CD8-positive, alpha-beta memory T cell (primary cell): ENCODE measurements at regions not wholly inside any gene's neighbourhood (a gene's known extent, or its start where the extent isn't known, plus 50 kb on each side); places are given as distances from the start of the nearest gene placed in this dataset.
"Not testable (repeated sequence)": the region's sequence is repeated elsewhere in the genome, so short reads cannot be mapped to it uniquely, and the experiment has no call there.

Experiments
- CTCF ChIA-PET: fragments of 350-600 bp; sonication (Branson Sonifier 250); formaldehyde crosslinking; loops from one replicate; lab custom pipeline; 2021; ENCODE audit warnings: antibody characterized with exemption; lab: Charles Lee
- POLR2A ChIA-PET: fragments of 350-600 bp; sonication (Branson Sonifier 250); formaldehyde crosslinking; loops from one replicate; lab custom pipeline; 2021; ENCODE audit warnings: antibody characterized with exemption; lab: Charles Lee
- DNase-seq, 5 donors: peaks; one replicate each; pipeline versions ENCODE4 v3.0.0 to v3.0.0-alpha.2; 2020 to 2022; ENCODE audit warnings: mixed read lengths in 1 of 5
- H3K27ac ChIP-seq: one replicate; pipeline ENCODE4 v1.7.0; 2013; ENCODE audit warnings: low read depth, mild to moderate bottlenecking, low read length, moderate library complexity
- H3K27me3 ChIP-seq: 2 replicates; pipeline ENCODE4 v1.7.0; 2013; ENCODE audit warnings: low read length, mild to moderate bottlenecking; ENCODE audit not compliant: insufficient read depth, poor library complexity, severe bottlenecking
- H3K36me3 ChIP-seq: 2 replicates; pipeline ENCODE4 v1.7.0; 2013; ENCODE audit warnings: mild to moderate bottlenecking, low read length, moderate library complexity; ENCODE audit not compliant: insufficient read depth
- H3K4me1 ChIP-seq: 2 replicates; pipeline ENCODE4 v1.7.0; 2013; ENCODE audit warnings: mild to moderate bottlenecking, low read length, moderate library complexity; ENCODE audit not compliant: insufficient read depth
- H3K4me3 ChIP-seq: 2 replicates; pipeline ENCODE4 v1.7.0; 2013; ENCODE audit warnings: mild to moderate bottlenecking, low read length
- H3K9me3 ChIP-seq: 2 replicates; pipeline ENCODE4 v1.7.0; 2013; ENCODE audit warnings: mild to moderate bottlenecking, low read length
- H3K27ac Mint-ChIP-seq, 8 donors: one replicate each; pipeline ENCODE4 v1.8.0; 2020 to 2021; ENCODE audit warnings: mixed read lengths in 8 of 8, mild to moderate bottlenecking in 6 of 8, inconsistent platforms in 3 of 8, moderate library complexity in 3 of 8
- H3K27me3 Mint-ChIP-seq, 2 donors: one replicate each; pipeline ENCODE4 v1.8.0; 2020 to 2021; ENCODE audit warnings: mixed read lengths in 2 of 2, mild to moderate bottlenecking in 1 of 2, moderate library complexity in 1 of 2
- H3K36me3 Mint-ChIP-seq, 3 donors: one replicate each; pipeline ENCODE4 v1.8.0; 2020 to 2021; ENCODE audit warnings: mixed read lengths in 3 of 3, inconsistent platforms in 1 of 3, mild to moderate bottlenecking in 1 of 3
- H3K4me1 Mint-ChIP-seq, 3 donors: one replicate each; pipeline ENCODE4 v1.8.0; 2020 to 2021; ENCODE audit warnings: mixed read lengths in 3 of 3, inconsistent platforms in 1 of 3, mild to moderate bottlenecking in 1 of 3
- H3K4me3 Mint-ChIP-seq, 7 donors: one replicate each; pipeline ENCODE4 v1.8.0; 2020 to 2021; ENCODE audit warnings: mixed read lengths in 7 of 7, mild to moderate bottlenecking in 6 of 7, moderate library complexity in 4 of 7, inconsistent platforms in 2 of 7
- H3K9me3 Mint-ChIP-seq, 5 donors: one replicate each; pipeline ENCODE4 v1.8.0; 2020 to 2022; ENCODE audit warnings: mixed read lengths in 5 of 5, mild to moderate bottlenecking in 3 of 5, moderate library complexity in 2 of 5, inconsistent platforms in 1 of 5

DNA sequence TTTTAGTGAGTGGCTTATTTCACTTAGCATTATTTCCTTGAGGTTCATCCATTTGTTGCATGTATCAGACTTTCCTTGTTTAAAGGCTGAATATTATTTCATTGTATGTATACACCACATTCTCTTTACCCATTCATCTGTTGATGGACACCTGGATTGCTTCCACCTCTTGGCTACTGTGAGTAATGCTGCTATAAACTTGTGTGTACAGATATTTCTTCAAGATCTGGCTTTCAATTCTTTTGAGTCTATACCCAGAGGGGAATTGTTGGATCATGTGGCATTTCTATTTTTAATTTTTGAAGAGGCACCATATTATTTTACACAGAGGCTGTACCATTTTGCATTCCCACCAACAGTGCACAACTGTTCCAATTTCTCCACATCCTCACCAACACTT, 313.5 kb downstream of the RPLP1 start:
- Mint-ChIP-seq H3K27me3 (peaks cover 10 to 13% of the 10 kb centered on the region in 2 donors), H3K9me3 (peaks cover 0 to 5% (median 0%) of the 10 kb centered on the region in 5 donors), H3K4me3 (no peak overlapping the region), H3K36me3 (no peaks in the 10 kb centered on the region), H3K4me1 (peaks cover 22 to 40% (median 32%) of the 10 kb centered on the region in 3 donors), H3K27ac (no peak overlapping the region)
- ChIA-PET CTCF (no interaction called here), POLR2A (no interaction called here)
- Histone ChIP-seq H3K27ac (no peak overlapping the region), H3K36me3 (no peaks in the 10 kb centered on the region), H3K27me3 (no peaks in the 10 kb centered on the region), H3K4me1 (peaks cover 20% of the 10 kb centered on the region), H3K9me3 (no peaks in the 10 kb centered on the region), H3K4me3 (no peak overlapping the region)
- DNase-seq = no peak

DNA sequence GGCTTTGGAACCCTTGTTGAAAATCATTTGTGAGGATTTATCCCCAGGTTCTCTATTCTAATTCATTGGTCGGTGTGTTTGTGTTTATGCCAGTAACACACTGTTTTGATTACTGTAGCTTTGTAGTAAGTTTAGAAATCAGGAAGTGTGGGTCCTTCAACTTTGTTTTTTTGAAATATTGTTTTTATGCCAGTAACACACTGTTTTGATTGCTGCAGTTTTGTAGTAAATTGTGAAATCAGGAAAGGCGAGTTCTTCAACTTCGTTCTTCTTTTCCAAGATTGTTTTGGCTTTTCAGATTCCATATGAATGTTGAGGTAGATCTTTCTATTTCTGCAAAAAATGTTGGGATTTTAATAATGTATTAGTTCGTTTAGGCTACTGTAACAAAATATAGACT, 314.6 kb downstream of the RPLP1 start:
- H3K9me3 Mint-ChIP-seq = peaks cover 0 to 5% (median 0%) of the 10 kb centered on the region in 5 donors
- H3K4me1 ChIP-seq = peaks cover 11% of the 10 kb centered on the region
- CTCF ChIA-PET = no interaction called here

DNA sequence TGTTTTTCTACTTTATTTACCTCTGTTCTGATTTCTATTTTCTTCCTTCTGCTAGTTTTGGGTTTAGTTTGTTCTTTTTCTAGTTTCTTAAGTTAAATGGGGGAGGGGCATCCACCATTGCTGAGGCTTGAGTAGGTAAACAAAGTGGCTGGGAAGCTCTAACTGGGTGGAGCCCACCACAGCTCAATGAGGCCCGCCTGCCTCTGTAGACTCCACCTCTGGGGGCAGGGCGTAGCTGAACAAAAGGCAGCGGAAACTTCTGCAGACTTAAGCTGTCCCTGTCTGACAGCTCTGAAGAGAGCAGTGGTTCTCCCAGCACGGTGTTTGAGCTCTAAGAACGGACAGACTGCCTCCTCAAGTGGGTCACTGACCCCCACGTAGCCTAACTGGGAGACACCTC, 316.7 kb downstream of the RPLP1 start:
- Mint-ChIP-seq H3K27ac (peak overlapping the region in 1 of 8 donors; percentile 45), H3K27me3 (peaks cover 15 to 17% of the 10 kb centered on the region in 2 donors), H3K4me1 (peaks cover 5 to 22% (median 8%) of the 10 kb centered on the region in 3 donors)
- H3K36me3 Mint-ChIP-seq, H3K9me3 Mint-ChIP-seq, H3K27ac ChIP-seq, H3K27me3 ChIP-seq, H3K4me3 ChIP-seq, POLR2A ChIA-PET, H3K4me3 Mint-ChIP-seq, H3K4me1 ChIP-seq, H3K9me3 ChIP-seq, H3K36me3 ChIP-seq, CTCF ChIA-PET: not testable (repeated sequence)
- peak in 1 of 5 donors; percentile 40 for DNase-seq

More for the DNA sequence above, 314.6 kb downstream of the RPLP1 start:
- H3K27ac Mint-ChIP-seq = no peak overlapping the region
- POLR2A ChIA-PET = no interaction called here
- H3K4me3 Mint-ChIP-seq = no peak overlapping the region
- Histone ChIP-seq H3K36me3 (no peaks in the 10 kb centered on the region), H3K27ac (no peak overlapping the region), H3K9me3 (no peaks in the 10 kb centered on the region), H3K27me3 (no peaks in the 10 kb centered on the region), H3K4me3 (no peak overlapping the region)
- H3K27me3 Mint-ChIP-seq = peaks cover 17% of the 10 kb centered on the region in 2 donors
- H3K36me3 Mint-ChIP-seq = peaks cover 0 to 4% (median 0%) of the 10 kb centered on the region in 3 donors
- no peak for DNase-seq
- H3K4me1 Mint-ChIP-seq = peaks cover 13 to 30% (median 22%) of the 10 kb centered on the region in 3 donors

DNA sequence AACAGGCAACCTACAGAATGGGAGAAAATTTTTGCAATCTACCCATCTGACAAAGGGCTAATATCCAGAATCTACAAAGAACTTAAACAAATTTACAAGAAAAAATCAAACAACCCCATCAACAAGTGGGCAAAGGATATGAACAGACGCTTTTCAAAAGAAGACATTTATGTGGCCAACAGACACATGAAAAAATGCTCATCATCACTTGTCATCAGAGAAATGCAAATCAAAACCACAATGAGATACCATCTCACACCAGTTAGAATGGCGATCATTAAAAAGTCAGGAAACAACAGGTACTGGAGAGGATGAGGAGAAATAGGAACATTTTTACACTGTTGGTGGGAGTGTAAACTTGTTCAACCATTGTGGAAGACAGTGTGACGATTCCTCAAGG, 321.6 kb downstream of the RPLP1 start:
- H3K4me1 ChIP-seq, H3K27ac ChIP-seq, H3K4me3 ChIP-seq, H3K9me3 ChIP-seq, H3K36me3 Mint-ChIP-seq, POLR2A ChIA-PET, H3K27me3 ChIP-seq, H3K4me3 Mint-ChIP-seq, H3K36me3 ChIP-seq, CTCF ChIA-PET, H3K27ac Mint-ChIP-seq, DNase-seq: not testable (repeated sequence)
- Mint-ChIP-seq H3K27me3 (peaks cover 7 to 11% of the 10 kb centered on the region in 2 donors), H3K9me3 (peaks cover 0 to 15% (median 5%) of the 10 kb centered on the region in 5 donors), H3K4me1 (peaks cover 3 to 14% (median 6%) of the 10 kb centered on the region in 3 donors)

DNA sequence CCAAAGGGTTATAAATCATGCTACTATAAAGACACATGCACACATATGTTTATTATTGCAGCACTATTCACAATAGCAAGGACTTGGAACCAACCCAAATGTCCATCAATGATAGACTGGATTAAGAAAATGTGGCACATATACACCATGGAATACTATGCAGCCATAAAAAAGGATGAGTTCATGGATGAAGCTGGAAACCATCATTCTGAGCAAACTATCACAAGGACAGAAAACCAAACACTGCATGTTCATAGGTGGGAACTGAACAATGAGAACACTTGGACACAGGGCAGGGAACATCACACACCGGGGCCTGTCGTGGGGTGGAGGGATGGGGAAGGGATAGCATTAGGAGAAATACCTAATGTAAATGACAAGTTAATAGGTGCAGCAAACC, 322.1 kb downstream of the RPLP1 start:
- Mint-ChIP-seq H3K27ac (peak overlapping the region in 1 of 8 donors; percentile 25), H3K27me3 (peaks cover 7 to 15% of the 10 kb centered on the region in 2 donors), H3K9me3 (peaks cover 0 to 15% (median 5%) of the 10 kb centered on the region in 5 donors)
- CTCF ChIA-PET, DNase-seq, H3K4me3 Mint-ChIP-seq, H3K9me3 ChIP-seq, H3K27ac ChIP-seq, POLR2A ChIA-PET, H3K4me3 ChIP-seq, H3K4me1 Mint-ChIP-seq, H3K36me3 ChIP-seq, H3K36me3 Mint-ChIP-seq, H3K27me3 ChIP-seq, H3K4me1 ChIP-seq: not testable (repeated sequence)

DNA sequence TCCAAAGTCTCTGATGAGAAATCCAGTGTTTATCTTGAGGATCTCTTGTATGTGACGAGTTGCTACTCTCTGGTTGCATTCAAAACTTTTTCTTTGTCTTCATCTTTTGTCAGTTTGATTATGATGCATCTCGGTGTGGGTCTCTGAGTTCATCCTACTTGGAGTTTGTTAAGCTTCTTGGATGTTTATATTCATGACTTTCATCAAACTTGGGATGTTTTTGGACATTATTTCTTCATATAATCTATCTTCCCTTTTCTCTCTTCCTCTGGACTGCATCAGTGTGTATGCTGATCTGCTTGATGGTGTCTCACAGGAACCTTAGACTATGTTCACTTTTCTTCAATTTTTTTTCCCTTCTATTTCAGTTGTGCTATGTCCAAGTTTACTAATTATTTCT, 320.4 kb downstream of the TLE3 start:
- Histone ChIP-seq H3K4me1 (peaks cover 7% of the 10 kb centered on the region), H3K9me3 (no peaks in the 10 kb centered on the region), H3K4me3 (no peak overlapping the region), H3K27me3 (no peaks in the 10 kb centered on the region), H3K36me3 (no peaks in the 10 kb centered on the region), H3K27ac (no peak overlapping the region)
- ChIA-PET CTCF (no interaction called here), POLR2A (no interaction called here)
- H3K27me3 Mint-ChIP-seq = peaks cover 0 to 7% of the 10 kb centered on the region in 2 donors
- H3K36me3 Mint-ChIP-seq = no peaks in the 10 kb centered on the region
- H3K27ac Mint-ChIP-seq = no peak overlapping the region
- no peak for DNase-seq
- H3K4me3 Mint-ChIP-seq = no peak overlapping the region
- H3K4me1 Mint-ChIP-seq = peaks cover 8 to 15% (median 10%) of the 10 kb centered on the region in 3 donors
- peaks cover 0 to 13% (median 5%) of the 10 kb centered on the region in 5 donors for H3K9me3 Mint-ChIP-seq

DNA sequence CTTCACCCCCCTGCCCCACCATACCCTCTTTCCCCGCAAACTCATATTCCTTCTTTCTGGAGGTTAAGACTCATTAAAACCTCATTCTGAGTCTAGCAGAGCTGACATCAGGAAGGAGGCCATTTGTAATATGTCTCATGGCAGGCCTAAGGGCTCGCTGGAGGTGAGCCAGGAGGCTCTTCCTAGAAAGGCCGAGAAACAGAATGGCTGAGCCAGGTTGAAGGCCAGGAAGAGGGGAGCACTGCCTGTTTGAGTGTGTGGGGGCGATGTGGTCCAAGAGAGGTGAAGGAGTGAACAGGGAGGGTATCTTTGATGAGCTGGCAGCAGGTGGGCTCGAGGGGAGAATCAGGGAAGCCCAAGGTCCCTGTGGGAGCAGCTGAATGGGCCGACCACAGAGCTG, 317.3 kb downstream of the TLE3 start:
- Mint-ChIP-seq H3K9me3 (peaks cover 0 to 9% (median 5%) of the 10 kb centered on the region in 5 donors), H3K36me3 (no peaks in the 10 kb centered on the region), H3K4me1 (peaks cover 16 to 21% (median 18%) of the 10 kb centered on the region in 3 donors), H3K27ac (no peak overlapping the region), H3K27me3 (peaks cover 8 to 17% of the 10 kb centered on the region in 2 donors), H3K4me3 (no peak overlapping the region)
- H3K27ac ChIP-seq = no peak overlapping the region
- ChIA-PET CTCF (no interaction called here), POLR2A (no interaction called here)
- H3K4me3 ChIP-seq = no peak overlapping the region
- H3K27me3 ChIP-seq = no peaks in the 10 kb centered on the region
- H3K36me3 ChIP-seq = no peaks in the 10 kb centered on the region
- no peaks in the 10 kb centered on the region for H3K9me3 ChIP-seq
- peaks cover 18% of the 10 kb centered on the region for H3K4me1 ChIP-seq
- no peak for DNase-seq

DNA sequence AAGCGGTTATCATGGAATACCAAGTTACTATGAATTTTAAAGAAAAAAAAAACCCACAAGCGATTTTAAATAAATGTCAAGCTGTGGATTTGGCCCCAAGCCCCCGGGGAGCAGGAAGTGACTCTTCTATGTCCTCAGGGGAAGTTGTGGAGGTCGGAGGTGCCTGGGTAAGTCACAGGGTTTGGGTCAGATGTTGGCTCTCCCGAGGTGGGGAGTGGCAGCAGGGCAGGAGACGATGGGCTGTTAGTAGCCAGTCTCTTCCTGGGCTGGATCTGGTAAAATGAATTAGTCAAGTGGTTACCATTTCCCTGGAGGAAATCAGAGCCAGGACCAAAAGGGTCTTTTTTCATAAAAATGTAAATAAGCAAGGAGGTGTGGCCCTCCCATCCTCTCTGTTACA, 316.7 kb downstream of the TLE3 start:
- ChIA-PET CTCF (no interaction called here), POLR2A (no interaction called here)
- Mint-ChIP-seq H3K27me3 (peaks cover 14 to 17% of the 10 kb centered on the region in 2 donors), H3K4me3 (no peak overlapping the region), H3K36me3 (no peaks in the 10 kb centered on the region), H3K4me1 (peaks cover 16 to 21% (median 18%) of the 10 kb centered on the region in 3 donors), H3K27ac (no peak overlapping the region), H3K9me3 (peaks cover 0 to 9% (median 5%) of the 10 kb centered on the region in 5 donors)
- DNase-seq = no peak
- Histone ChIP-seq H3K27ac (no peak overlapping the region), H3K9me3 (no peaks in the 10 kb centered on the region), H3K4me1 (peaks cover 18% of the 10 kb centered on the region), H3K36me3 (no peaks in the 10 kb centered on the region), H3K27me3 (no peaks in the 10 kb centered on the region), H3K4me3 (no peak overlapping the region)
